MCF 10A (cell line): ENCODE measurements at regions not wholly inside any gene's neighbourhood (a gene's known extent, or its start where the extent isn't known, plus 50 kb on each side); places are given as distances from the start of the nearest gene placed in this dataset.

Source experiments
- BruUV-seq: library from RNA; stranded (reverse); fragments of 400-500 nt; replicated peaks from 2 replicates; lab custom pipeline; 2021; lab: Mats Ljungman, UMichigan
- CTCF ChIA-PET: fragments of 300-600 bp; sonication (Branson Sonifier 250); formaldehyde crosslinking; extraction: SDS; loops from one replicate; lab custom pipeline; 2021; ENCODE audit warnings: antibody characterized with exemption, inconsistent platforms; lab: Yijun Ruan, JAX
- POLR2A ChIA-PET: fragments of 300-600, 350-650 bp; sonication (Branson Sonifier 250); formaldehyde crosslinking; extraction: SDS; loops from one replicate; lab custom pipeline; 2020; ENCODE audit warnings: antibody characterized with exemption, inconsistent platforms; lab: Yijun Ruan, JAX
- DNase-seq: peaks from one replicate; pipeline ENCODE4 v3.0.0-alpha.2; 2018; ENCODE audit not compliant: unreplicated experiment
- H3K27ac Mint-ChIP-seq: one replicate; pipeline ENCODE4 v1.8.0; 2022; ENCODE audit warnings: mild to moderate bottlenecking, low read depth, mixed read lengths; ENCODE audit not compliant: unreplicated experiment
- H3K27me3 Mint-ChIP-seq: one replicate; pipeline ENCODE4 v1.8.0; 2022; ENCODE audit warnings: mixed read lengths; ENCODE audit not compliant: insufficient read depth, unreplicated experiment
- H3K36me3 Mint-ChIP-seq: one replicate; pipeline ENCODE4 v1.8.0; 2022; ENCODE audit warnings: mild to moderate bottlenecking, moderate library complexity, mixed read lengths; ENCODE audit not compliant: insufficient read depth, unreplicated experiment
- H3K4me1 Mint-ChIP-seq: one replicate; pipeline ENCODE4 v1.8.0; 2022; ENCODE audit warnings: mixed read lengths; ENCODE audit not compliant: insufficient read depth, unreplicated experiment
- H3K4me3 Mint-ChIP-seq: one replicate; pipeline ENCODE4 v1.8.0; 2022; ENCODE audit warnings: mild to moderate bottlenecking, moderate library complexity, mixed read lengths; ENCODE audit not compliant: unreplicated experiment
- H3K9me3 Mint-ChIP-seq: one replicate; pipeline ENCODE4 v1.8.0; 2022; ENCODE audit warnings: mixed read lengths; ENCODE audit not compliant: unreplicated experiment
- intact Hi-C: fragments of 100-400 bp; cut with micrococcal nuclease; formaldehyde crosslinking; loops from 2 replicates; pipeline ENCODE4 v1.14.1; 2022
- TF ChIP-seq, protein P1 (sequence below): fragments of 200-600 bp; IDR thresholded peaks from one replicate; pipeline ENCODE4 v1.8.0; 2022; ENCODE audit warnings: antibody characterized with exemption, mild to moderate bottlenecking; ENCODE audit not compliant: unreplicated experiment

DNA sequence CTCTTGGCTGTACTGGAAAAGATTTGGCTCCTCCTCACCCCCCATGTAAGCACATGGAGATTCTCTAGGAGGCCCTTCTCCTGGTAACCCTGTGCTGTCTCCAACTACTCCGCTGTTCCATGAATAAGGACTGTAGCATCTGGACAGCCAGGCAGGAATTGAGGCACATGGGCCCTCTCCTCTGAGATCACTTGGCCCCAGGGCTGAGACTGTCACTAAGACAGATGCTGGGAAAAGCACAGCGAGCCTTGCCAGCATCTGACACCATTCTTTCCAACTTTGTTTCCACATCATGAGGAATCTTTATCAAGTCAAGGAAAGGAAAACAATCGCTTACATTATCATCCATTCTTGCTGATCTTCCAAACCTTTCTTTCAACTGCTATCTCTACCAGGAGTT, 222.6 kb upstream of the INTU start:
- Mint-ChIP-seq H3K27me3 (no peaks in the 10 kb centered on the region), H3K4me3 (no peak overlapping the region), H3K4me1 (no peaks in the 10 kb centered on the region), H3K9me3 (peaks cover 10% of the 10 kb centered on the region), H3K27ac (no peak overlapping the region), H3K36me3 (no peaks in the 10 kb centered on the region)
- DNase-seq = no peak
- POLR2A ChIA-PET = no interaction called here
- CTCF ChIA-PET = no interaction called here
- intact Hi-C loops = no loop called here
- TF ChIP-seq, protein P1, sequence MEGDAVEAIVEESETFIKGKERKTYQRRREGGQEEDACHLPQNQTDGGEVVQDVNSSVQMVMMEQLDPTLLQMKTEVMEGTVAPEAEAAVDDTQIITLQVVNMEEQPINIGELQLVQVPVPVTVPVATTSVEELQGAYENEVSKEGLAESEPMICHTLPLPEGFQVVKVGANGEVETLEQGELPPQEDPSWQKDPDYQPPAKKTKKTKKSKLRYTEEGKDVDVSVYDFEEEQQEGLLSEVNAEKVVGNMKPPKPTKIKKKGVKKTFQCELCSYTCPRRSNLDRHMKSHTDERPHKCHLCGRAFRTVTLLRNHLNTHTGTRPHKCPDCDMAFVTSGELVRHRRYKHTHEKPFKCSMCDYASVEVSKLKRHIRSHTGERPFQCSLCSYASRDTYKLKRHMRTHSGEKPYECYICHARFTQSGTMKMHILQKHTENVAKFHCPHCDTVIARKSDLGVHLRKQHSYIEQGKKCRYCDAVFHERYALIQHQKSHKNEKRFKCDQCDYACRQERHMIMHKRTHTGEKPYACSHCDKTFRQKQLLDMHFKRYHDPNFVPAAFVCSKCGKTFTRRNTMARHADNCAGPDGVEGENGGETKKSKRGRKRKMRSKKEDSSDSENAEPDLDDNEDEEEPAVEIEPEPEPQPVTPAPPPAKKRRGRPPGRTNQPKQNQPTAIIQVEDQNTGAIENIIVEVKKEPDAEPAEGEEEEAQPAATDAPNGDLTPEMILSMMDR = no peak
- BruUV-seq = no TSS peak

- Mint-ChIP-seq H3K4me3 (no peak overlapping the region), H3K9me3 (peaks cover 10% of the 10 kb centered on the region), H3K27ac (no peak overlapping the region), H3K4me1 (no peaks in the 10 kb centered on the region), H3K36me3 (no peaks in the 10 kb centered on the region), H3K27me3 (no peaks in the 10 kb centered on the region)
- BruUV-seq = no TSS peak
- intact Hi-C loops = no loop called here
- no peak for DNase-seq
- POLR2A ChIA-PET = no interaction called here
- TF ChIP-seq, protein P1 = no peak
- CTCF ChIA-PET = no interaction called here
Observed at GRCh38 chr4:127410644-127411043, 222.1 kb upstream of the INTU start.

DNA sequence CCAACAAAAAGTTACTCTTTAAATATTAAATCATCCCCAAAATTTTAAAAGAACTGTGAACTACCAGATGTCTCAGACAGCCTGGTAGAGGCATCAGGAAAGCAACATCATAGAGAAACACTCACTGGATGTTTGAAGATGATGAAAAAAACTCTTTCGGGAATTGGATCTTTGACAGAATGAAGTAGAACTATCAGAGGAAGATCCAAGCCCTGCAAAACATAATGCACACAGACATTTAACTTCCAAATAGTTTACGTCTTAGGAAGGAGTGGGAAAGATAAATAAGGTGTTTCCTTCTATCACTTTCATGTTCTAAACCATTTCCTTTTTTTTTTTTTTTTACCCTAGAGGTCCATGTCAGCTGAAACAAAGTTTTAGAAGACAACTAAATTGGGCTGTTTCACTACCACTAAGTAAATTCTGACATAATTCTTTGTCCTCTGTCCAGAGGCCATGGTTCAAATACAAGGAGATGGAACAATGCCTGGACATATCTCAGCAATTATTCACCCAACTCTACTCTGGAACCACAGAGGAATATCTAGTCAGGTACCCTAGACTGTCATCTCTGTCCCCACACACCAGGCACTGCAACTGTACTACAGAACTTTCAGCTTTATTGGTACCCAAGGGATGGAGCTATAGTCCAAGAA, 217.7 kb upstream of the INTU start:
- no peak overlapping the region for H3K4me3 Mint-ChIP-seq
- CTCF ChIA-PET = interaction anchor here (0.6 kb wide), 1 partner anchor 14 kb away, joined by 3 read pairs; no protein-coding TSS in a partner anchor
- H3K36me3 Mint-ChIP-seq = no peaks in the 10 kb centered on the region
- H3K27me3 Mint-ChIP-seq = no peaks in the 10 kb centered on the region
- BruUV-seq = no TSS peak
- H3K4me1 Mint-ChIP-seq = no peaks in the 10 kb centered on the region
- no peak overlapping the region for H3K27ac Mint-ChIP-seq
- POLR2A ChIA-PET = interaction anchor here (0.6 kb wide), 1 partner anchor 628 kb away, joined by 3 read pairs; no protein-coding TSS in a partner anchor
- no peak for DNase-seq
- H3K9me3 Mint-ChIP-seq = no peaks in the 10 kb centered on the region
- TF ChIP-seq, protein P1 = no peak
- intact Hi-C loops = no loop called here

DNA sequence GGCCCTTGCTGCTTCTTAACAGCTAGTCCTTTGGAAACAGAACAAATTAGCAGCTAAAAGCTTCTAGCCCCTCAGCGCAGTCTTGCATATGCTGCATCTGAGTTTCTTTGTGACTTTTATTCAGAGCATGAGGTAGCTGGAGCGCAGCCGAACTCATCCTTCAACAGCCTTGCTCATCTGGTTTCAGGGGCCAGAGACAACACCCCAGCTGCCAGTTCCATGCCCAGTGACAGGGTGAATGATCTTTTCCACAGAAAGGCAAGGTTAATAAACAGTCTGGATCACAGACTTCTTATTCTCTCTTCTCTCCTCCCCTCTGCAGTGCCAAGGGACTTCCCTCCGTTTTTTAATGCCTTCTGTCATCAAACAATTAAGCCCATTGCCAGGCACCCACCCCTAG, 216.6 kb upstream of the INTU start:
- Mint-ChIP-seq H3K27me3 (no peaks in the 10 kb centered on the region), H3K27ac (no peak overlapping the region), H3K36me3 (no peaks in the 10 kb centered on the region), H3K4me1 (no peaks in the 10 kb centered on the region), H3K4me3 (no peak overlapping the region), H3K9me3 (no peaks in the 10 kb centered on the region)
- TF ChIP-seq, protein P1 = no peak
- no peak for DNase-seq
- no TSS peak for BruUV-seq
- POLR2A ChIA-PET = no interaction called here
- intact Hi-C loops = no loop called here
- CTCF ChIA-PET = interaction anchor here (1.0 kb wide), 1 partner anchor 62 kb away, joined by 3 read pairs; no protein-coding TSS in a partner anchor
